Suprapubic skin (tissue), 3 donors: ENCODE measurements at regions not wholly inside any gene's neighbourhood (a gene's known extent, or its start where the extent isn't known, plus 50 kb on each side); places are given as distances from the start of the nearest gene placed in this dataset.

Experiments
- POLR2A ChIP-seq, 2 donors: fragments of 450-650 bp; IDR thresholded peaks; one replicate each; pipeline ENCODE4 v1.6.1; 2017; ENCODE audit warnings: antibody characterized with exemption in 2 of 2, mild to moderate bottlenecking in 2 of 2, moderate library complexity in 2 of 2
- TF ChIP-seq, protein P1 (sequence below), 2 donors: fragments of 200-600 bp in 1 of 2; fragments of 450-650 bp in 1 of 2; sonication (generic) in 1 of 2; IDR thresholded peaks; one replicate each; pipeline ENCODE4 v1.5.1; 2016 to 2019; ENCODE audit warnings: antibody characterized with exemption in 2 of 2, mild to moderate bottlenecking in 1 of 2, moderate library complexity in 1 of 2

DNA sequence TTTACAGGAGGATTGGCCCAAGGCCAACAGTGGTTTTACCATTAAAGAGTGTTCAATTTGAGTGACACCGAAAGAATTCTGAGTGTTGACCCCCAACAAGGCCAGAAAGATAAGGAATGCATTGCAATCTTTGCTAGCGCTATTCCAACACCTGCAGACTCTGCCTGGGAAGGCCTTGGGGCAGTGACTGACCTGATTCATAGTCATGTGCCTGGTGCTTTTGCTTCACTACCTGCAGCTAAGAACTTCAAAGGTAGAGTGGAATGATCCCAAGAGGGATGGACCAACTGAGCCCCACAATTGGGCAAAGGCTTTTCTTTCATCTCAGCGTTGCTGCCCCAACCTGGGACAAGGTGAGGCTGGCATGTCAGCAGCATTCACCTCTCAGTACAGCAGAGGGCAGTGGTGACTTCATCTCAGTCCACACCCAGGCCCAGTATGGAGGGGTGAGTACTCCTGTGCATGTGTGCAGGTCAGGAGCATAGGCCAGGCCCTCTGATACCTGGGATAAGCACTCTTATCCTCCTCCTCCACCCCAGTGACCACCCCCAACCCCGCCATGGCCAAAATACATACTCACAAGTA is 149.6 kb upstream of the GNAO1 start:
- TF ChIP-seq, protein P1, sequence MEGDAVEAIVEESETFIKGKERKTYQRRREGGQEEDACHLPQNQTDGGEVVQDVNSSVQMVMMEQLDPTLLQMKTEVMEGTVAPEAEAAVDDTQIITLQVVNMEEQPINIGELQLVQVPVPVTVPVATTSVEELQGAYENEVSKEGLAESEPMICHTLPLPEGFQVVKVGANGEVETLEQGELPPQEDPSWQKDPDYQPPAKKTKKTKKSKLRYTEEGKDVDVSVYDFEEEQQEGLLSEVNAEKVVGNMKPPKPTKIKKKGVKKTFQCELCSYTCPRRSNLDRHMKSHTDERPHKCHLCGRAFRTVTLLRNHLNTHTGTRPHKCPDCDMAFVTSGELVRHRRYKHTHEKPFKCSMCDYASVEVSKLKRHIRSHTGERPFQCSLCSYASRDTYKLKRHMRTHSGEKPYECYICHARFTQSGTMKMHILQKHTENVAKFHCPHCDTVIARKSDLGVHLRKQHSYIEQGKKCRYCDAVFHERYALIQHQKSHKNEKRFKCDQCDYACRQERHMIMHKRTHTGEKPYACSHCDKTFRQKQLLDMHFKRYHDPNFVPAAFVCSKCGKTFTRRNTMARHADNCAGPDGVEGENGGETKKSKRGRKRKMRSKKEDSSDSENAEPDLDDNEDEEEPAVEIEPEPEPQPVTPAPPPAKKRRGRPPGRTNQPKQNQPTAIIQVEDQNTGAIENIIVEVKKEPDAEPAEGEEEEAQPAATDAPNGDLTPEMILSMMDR (IDR thresholded peaks at IDR 0.05), result no peak
- no peak for TF ChIP-seq POLR2A (IDR thresholded peaks at IDR 0.05)
